ENCODE measurements at regions not wholly inside any gene's neighbourhood (a gene's known extent, or its start where the extent isn't known, plus 50 kb on each side); places are given as distances from the start of the nearest gene placed in this dataset.

DNA sequence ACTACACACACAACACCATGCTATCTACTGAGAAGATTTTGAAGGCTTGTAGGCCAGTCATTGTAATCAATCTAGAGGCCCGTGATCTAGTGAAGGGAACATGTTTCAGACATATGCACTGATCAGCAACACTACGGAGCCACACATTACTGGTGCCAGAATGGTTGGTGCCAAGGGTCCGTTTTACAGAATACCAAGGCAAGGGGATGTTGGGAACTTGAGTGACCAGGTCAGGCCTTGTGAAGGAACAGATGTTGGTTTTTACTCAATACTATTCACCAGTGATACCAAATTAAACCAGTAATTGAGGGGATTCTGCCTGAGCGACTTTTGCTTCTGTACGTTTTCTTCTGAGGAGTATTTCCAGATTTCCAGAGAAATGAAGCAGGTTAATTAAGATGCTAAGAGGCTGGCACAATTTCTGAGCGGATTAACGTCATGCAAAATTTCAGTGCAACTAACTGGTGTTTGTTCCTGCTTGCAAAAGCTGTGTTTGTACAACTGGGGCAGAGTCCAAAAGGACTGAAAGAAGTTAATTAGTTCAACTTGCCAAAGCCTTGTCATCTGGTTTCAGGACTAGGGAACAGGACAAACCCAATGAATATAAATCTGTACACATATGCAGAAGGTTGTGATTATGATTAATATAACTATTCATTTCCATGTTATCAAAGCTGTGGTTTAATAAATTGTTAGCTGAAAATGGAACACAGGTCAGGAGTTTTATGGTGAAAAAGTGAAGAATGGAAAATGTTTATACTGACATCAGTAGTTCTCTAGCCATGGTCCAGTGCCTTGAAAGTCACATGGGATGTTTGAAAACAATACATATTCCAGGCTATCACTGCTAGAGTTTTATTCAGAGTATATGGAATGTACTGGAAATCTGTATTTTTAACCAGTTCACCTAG is 432.1 kb upstream of the DCC start:
- no peaks in the 10 kb centered on the region for H3K36me3 ChIP-seq (ENCODE audit: low read depth, low read length)
- no peaks in the 10 kb centered on the region for H3K9me2 ChIP-seq (replicated peaks; ENCODE audit: low read length)
- H2AFZ ChIP-seq (ENCODE audit: low read length), result no peak overlapping the region
- no peak overlapping the region for H3K27ac ChIP-seq (ENCODE audit: low read length)
- H3K9me3 ChIP-seq (ENCODE audit: low read length), result no peaks in the 10 kb centered on the region
- TF ChIP-seq, protein P1, sequence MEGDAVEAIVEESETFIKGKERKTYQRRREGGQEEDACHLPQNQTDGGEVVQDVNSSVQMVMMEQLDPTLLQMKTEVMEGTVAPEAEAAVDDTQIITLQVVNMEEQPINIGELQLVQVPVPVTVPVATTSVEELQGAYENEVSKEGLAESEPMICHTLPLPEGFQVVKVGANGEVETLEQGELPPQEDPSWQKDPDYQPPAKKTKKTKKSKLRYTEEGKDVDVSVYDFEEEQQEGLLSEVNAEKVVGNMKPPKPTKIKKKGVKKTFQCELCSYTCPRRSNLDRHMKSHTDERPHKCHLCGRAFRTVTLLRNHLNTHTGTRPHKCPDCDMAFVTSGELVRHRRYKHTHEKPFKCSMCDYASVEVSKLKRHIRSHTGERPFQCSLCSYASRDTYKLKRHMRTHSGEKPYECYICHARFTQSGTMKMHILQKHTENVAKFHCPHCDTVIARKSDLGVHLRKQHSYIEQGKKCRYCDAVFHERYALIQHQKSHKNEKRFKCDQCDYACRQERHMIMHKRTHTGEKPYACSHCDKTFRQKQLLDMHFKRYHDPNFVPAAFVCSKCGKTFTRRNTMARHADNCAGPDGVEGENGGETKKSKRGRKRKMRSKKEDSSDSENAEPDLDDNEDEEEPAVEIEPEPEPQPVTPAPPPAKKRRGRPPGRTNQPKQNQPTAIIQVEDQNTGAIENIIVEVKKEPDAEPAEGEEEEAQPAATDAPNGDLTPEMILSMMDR (conservative IDR thresholded peaks at IDR 0.05; ENCODE audit: low read depth, low read length), result no peak
- TF ChIP-seq EZH2phosphoT487 (IDR thresholded peaks at IDR 0.05; ENCODE audit: borderline replicate concordance, low read length) (no peak), EZH2 (IDR thresholded peaks at IDR 0.05; ENCODE audit: low read length, unreplicated experiment) (no peak)
- H4K20me1 ChIP-seq (ENCODE audit: low read length), result no peaks in the 10 kb centered on the region
- no peak overlapping the region for H3K9ac ChIP-seq (ENCODE audit: low read length)
- ATAC-seq, result no peak
- no peaks in the 10 kb centered on the region for H3K27me3 ChIP-seq (ENCODE audit: low read length)
- H3K79me2 ChIP-seq (ENCODE audit: low read length), result no peaks in the 10 kb centered on the region
- DNase-seq, result no peak
- H3K4me2 ChIP-seq (ENCODE audit: low read length), result no peak overlapping the region
- no peaks in the 10 kb centered on the region for H3K4me1 ChIP-seq (ENCODE audit: insufficient read depth, low read length)
- CTCF ChIA-PET, result no interaction called here
- H3K4me3 ChIP-seq (ENCODE audit: low read length), result no peak overlapping the region
- POLR2A ChIA-PET (ENCODE audit: unreplicated experiment), result no interaction called here
- H3F3A ChIP-seq (ENCODE audit: low read length, unreplicated experiment), result no peaks in the 10 kb centered on the region
- intact Hi-C loops (cut with micrococcal nuclease), result no loop called here
- BruUV-seq (replicated peaks), result no TSS peak

DNA sequence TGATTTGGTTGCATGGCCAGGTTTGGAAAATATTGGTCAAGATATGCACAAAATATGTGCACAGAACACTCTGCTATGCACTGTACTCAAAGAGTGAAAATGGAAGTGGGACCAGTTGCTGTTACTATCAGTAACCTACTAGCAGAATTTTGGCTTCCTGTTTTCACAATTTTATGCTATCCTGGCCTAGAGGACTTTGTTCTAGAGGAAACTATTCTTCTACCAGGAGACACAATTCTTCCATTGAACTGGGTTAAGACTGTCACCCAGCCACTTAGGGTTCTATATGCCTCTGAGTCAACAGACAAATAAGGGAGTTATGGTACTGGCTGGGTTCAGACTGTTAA is 431.4 kb upstream of the DCC start:
- Histone ChIP-seq H3K9me3 (ENCODE audit: low read length) (no peaks in the 10 kb centered on the region), H3K79me2 (ENCODE audit: low read length) (no peaks in the 10 kb centered on the region), H3K9me2 (replicated peaks; ENCODE audit: low read length) (no peaks in the 10 kb centered on the region), H3K4me3 (ENCODE audit: low read length) (no peak overlapping the region), H3K9ac (ENCODE audit: low read length) (no peak overlapping the region), H3K27ac (ENCODE audit: low read length) (no peak overlapping the region), H3K4me2 (ENCODE audit: low read length) (no peak overlapping the region), H3K4me1 (ENCODE audit: insufficient read depth, low read length) (no peaks in the 10 kb centered on the region), H4K20me1 (ENCODE audit: low read length) (no peaks in the 10 kb centered on the region), H3K36me3 (ENCODE audit: low read depth, low read length) (no peaks in the 10 kb centered on the region), H2AFZ (ENCODE audit: low read length) (no peak overlapping the region), H3F3A (ENCODE audit: low read length, unreplicated experiment) (no peaks in the 10 kb centered on the region), H3K27me3 (ENCODE audit: low read length) (no peaks in the 10 kb centered on the region)
- BruUV-seq (replicated peaks), result no TSS peak
- TF ChIP-seq EZH2 (IDR thresholded peaks at IDR 0.05; ENCODE audit: low read length, unreplicated experiment), result no peak
- no peak for TF ChIP-seq EZH2phosphoT487 (IDR thresholded peaks at IDR 0.05; ENCODE audit: borderline replicate concordance, low read length)
- TF ChIP-seq, protein P1 (conservative IDR thresholded peaks at IDR 0.05; ENCODE audit: low read depth, low read length), result no peak
- ATAC-seq (no peak), DNase-seq (no peak)
- intact Hi-C loops (cut with micrococcal nuclease), result no loop called here
- ChIA-PET CTCF (no interaction called here), POLR2A (ENCODE audit: unreplicated experiment) (no interaction called here)

DNA sequence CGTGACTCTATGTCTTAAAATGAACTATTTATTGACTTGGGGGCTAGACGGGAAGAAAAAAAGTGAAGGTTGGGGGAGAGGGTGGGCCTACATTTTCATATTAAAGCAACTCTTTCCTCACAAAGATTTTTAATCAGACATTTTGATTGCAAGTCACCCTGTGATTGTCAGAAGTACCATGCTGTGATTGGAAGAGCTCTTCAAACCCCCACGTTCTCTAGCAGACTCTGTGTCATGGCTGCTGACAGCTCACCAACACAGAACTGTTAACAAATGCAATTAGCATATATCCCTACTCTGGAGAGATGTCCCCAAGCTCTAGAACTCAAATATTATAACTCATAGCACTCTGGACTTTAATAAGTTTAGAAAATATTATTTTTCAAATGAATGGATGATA is 428.4 kb upstream of the DCC start:
- H3K4me2 ChIP-seq (ENCODE audit: low read length), result no peak overlapping the region
- DNase-seq (no peak), ATAC-seq (no peak)
- H3K4me3 ChIP-seq (ENCODE audit: low read length), result no peak overlapping the region
- no peaks in the 10 kb centered on the region for H3F3A ChIP-seq (ENCODE audit: low read length, unreplicated experiment)
- H3K4me1 ChIP-seq (ENCODE audit: insufficient read depth, low read length), result no peaks in the 10 kb centered on the region
- no peak overlapping the region for H3K9ac ChIP-seq (ENCODE audit: low read length)
- intact Hi-C loops (cut with micrococcal nuclease), result no loop called here
- ChIA-PET POLR2A (ENCODE audit: unreplicated experiment) (no interaction called here), CTCF (no interaction called here)
- no peaks in the 10 kb centered on the region for H3K9me2 ChIP-seq (replicated peaks; ENCODE audit: low read length)
- no peaks in the 10 kb centered on the region for H3K36me3 ChIP-seq (ENCODE audit: low read depth, low read length)
- H3K79me2 ChIP-seq (ENCODE audit: low read length), result no peaks in the 10 kb centered on the region
- no peak overlapping the region for H3K27ac ChIP-seq (ENCODE audit: low read length)
- no peaks in the 10 kb centered on the region for H4K20me1 ChIP-seq (ENCODE audit: low read length)
- TF ChIP-seq EZH2 (IDR thresholded peaks at IDR 0.05; ENCODE audit: low read length, unreplicated experiment), result no peak
- no peak for TF ChIP-seq EZH2phosphoT487 (IDR thresholded peaks at IDR 0.05; ENCODE audit: borderline replicate concordance, low read length)
- TF ChIP-seq, protein P1 (conservative IDR thresholded peaks at IDR 0.05; ENCODE audit: low read depth, low read length), result no peak
- no peaks in the 10 kb centered on the region for H3K9me3 ChIP-seq (ENCODE audit: low read length)
- BruUV-seq (replicated peaks), result no TSS peak
- H3K27me3 ChIP-seq (ENCODE audit: low read length), result no peaks in the 10 kb centered on the region
- no peak overlapping the region for H2AFZ ChIP-seq (ENCODE audit: low read length)
